ENCODE measurements at regions not wholly inside any gene's neighbourhood (a gene's known extent, or its start where the extent isn't known, plus 50 kb on each side); places are given as distances from the start of the nearest gene placed in this dataset.

DNA sequence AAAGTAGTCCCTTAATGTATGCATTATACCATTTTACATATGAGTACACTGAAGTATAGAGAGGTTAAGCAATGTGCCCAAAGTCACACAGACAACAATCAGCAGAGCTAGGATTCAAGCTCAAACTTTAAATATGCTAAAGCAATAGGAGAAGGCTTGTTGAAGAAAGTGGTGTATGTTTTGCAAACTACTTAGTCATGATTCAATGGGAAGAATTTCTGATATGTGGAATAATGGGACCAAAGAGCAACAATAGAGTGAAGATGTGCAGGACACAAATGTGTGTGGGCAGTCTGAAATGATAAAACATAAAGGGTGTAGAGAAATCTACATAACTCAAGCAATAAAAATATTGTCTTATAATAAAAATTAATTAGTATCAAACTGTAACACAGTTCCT lies 109.0 kb upstream of the ARSJ start:
- H3K4me3 ChIP-seq (ENCODE audit: low read depth, low read length), result no peak overlapping the region
- no peak for TF ChIP-seq CTCF (IDR thresholded peaks at IDR 0.05; ENCODE audit: low read depth, low read length)

- no peak overlapping the region for H3K4me3 ChIP-seq (ENCODE audit: low read depth, low read length)
- TF ChIP-seq CTCF (IDR thresholded peaks at IDR 0.05; ENCODE audit: low read depth, low read length), result no peak
Observed at GRCh38 chr4:114091546-114091945, 112.1 kb upstream of the ARSJ start.

DNA sequence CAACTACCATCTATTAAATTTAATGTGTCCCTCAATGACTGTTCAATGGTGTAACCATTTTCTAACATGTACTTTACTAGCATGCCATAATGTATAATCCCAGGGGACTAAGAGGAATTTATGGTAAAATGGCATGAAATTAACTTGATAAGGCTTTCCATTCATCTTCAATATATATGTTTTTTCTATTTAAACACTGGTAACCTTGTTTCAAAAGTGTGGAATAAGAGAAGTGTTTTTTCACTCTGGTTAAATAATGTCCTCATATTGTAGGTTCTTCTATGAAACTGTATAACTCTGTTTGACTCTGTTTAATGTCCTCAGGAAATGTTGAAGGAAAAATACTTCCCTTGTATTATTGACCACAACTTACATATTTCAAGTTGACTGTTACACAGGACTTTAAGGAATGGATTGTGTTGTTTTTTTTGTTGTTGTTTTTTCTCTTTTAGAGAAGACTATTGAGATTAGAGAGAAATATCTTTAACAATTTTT lies 113.8 kb upstream of the ARSJ start:
- no peak overlapping the region for H3K4me3 ChIP-seq (ENCODE audit: low read depth, low read length)
- no peak for TF ChIP-seq CTCF (IDR thresholded peaks at IDR 0.05; ENCODE audit: low read depth, low read length)

- TF ChIP-seq CTCF (IDR thresholded peaks at IDR 0.05; ENCODE audit: low read depth, low read length), result no peak
- no peak overlapping the region for H3K4me3 ChIP-seq (ENCODE audit: low read depth, low read length)
Observed at GRCh38 chr4:114100288-114101031, 121.0 kb upstream of the ARSJ start.

- H3K4me3 ChIP-seq (ENCODE audit: low read depth, low read length), result no peak overlapping the region
- TF ChIP-seq CTCF (IDR thresholded peaks at IDR 0.05; ENCODE audit: low read depth, low read length), result no peak
Observed at GRCh38 chr4:114103908-114104307, 124.5 kb upstream of the ARSJ start.

DNA sequence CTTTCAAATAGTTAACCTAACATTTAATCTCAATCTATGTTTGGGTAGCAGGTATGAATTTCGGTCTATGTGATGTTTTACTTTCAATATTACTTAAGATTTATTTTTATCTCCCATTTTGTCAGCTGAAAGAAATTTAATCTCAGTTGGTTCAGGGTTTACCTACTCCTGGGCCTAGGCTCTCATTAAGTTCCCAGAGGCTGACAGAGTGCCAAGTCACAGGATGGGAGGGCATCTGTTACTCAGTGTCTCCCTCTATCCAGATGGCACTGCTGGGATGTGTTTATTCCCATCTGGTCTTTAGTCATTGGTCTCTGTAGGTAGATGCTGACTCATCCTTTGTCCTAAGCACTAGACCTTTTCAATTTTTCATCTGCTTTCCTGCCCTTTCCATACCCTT lies 129.4 kb upstream of the ARSJ start:
- H3K4me3 ChIP-seq (ENCODE audit: low read depth, low read length), result no peak overlapping the region
- no peak for TF ChIP-seq CTCF (IDR thresholded peaks at IDR 0.05; ENCODE audit: low read depth, low read length)

- TF ChIP-seq CTCF (IDR thresholded peaks at IDR 0.05; ENCODE audit: low read depth, low read length), result no peak
- no peak overlapping the region for H3K4me3 ChIP-seq (ENCODE audit: low read depth, low read length)
Observed at GRCh38 chr4:114109776-114110175, 130.3 kb upstream of the ARSJ start.
